Right cardiac atrium (tissue), 5 donors: ENCODE measurements at regions not wholly inside any gene's neighbourhood (a gene's known extent, or its start where the extent isn't known, plus 50 kb on each side); places are given as distances from the start of the nearest gene placed in this dataset.
"Not testable (repeated sequence)": the region's sequence is repeated elsewhere in the genome, so short reads cannot be mapped to it uniquely, and the experiment has no call there.

ENCODE experiments used
- ATAC-seq, 2 donors: fragments of 200-7000 bp; cut with Tn5 transposase; one replicate each; pipeline versions ENCODE4 v1.8.0 to v1.9.1; 2020; ENCODE audit warnings: moderate library complexity in 2 of 2, mild to moderate bottlenecking in 1 of 2
- DNase-seq, 3 donors: peaks; one replicate each; pipeline ENCODE4 v3.0.0-alpha.2; 2020
- H3K27ac ChIP-seq: one replicate; pipeline ENCODE4 v1.5.1; 2013; ENCODE audit warnings: mild to moderate bottlenecking, low read length, control low read depth, moderate library complexity
- H3K27me3 ChIP-seq: one replicate; pipeline ENCODE4 v1.6.1; 2013; ENCODE audit not compliant: control insufficient read depth, insufficient read depth
- H3K4me1 ChIP-seq: one replicate; pipeline ENCODE4 v1.6.1; 2013; ENCODE audit warnings: low read length; ENCODE audit not compliant: control insufficient read depth, insufficient read depth
- H3K4me3 ChIP-seq: one replicate; pipeline ENCODE4 v1.5.1; 2013; ENCODE audit warnings: low read length, control low read depth
- H3K9me3 ChIP-seq: one replicate; pipeline ENCODE4 v1.6.1; 2013; ENCODE audit warnings: low read length; ENCODE audit not compliant: control insufficient read depth
- WGBS: extraction: QIAGEN DNeasy Blood & Tissue Kit; methylation state at CpG from one replicate; pipeline ENCODE4 v1.1.7; 2013; 5-methylcytosine and 5-hydroxymethylcytosine counted together
- intact Hi-C, 4 donors: fragments of 100-400 bp; cut with DNase I; formaldehyde crosslinking; loops; one replicate each; pipeline versions ENCODE4 v1.11.0 to v1.14.0; 2022 to 2023
- donor health status: healthy with polysubstance abuse.
- donor health status: DM: no; HTN: yes; CAD: no.
- donor health status: DM: no; HTN: no; CAD: no.
- donor health status: DM: no; HTN: yes; CAD: no; lungs with severe emphysema.
- donor health status: DM: yes; HTN: yes; CAD: no.

DNA sequence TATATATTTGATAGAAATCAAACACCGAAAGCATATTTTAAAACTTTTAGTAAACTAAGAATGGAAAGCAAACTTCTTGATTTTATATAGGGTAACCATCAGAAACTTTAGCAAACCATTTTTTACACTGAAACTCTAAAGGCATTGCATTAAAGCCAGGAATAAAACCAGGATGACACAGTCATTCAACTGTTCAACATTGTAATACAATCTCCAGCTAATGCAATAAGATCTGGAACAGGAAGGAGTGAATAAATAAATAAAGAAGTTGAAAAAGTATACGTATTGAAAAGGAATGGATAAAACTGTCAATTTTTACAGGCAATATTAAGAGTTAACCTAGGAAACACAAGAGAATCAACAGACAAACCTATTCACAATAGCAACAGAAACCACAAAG lies 181.9 kb upstream of the TTC14 start:
- Histone ChIP-seq H3K9me3 (no peaks in the 10 kb centered on the region), H3K27me3 (no peaks in the 10 kb centered on the region), H3K4me3 (no peak overlapping the region), H3K27ac (no peak overlapping the region), H3K4me1 (no peaks in the 10 kb centered on the region)
- DNase-seq (no peak), ATAC-seq (no peak)
- 77% methylated on average over 2 of the region's 2 CpGs for WGBS
- intact Hi-C loops, result no loop called here

DNA sequence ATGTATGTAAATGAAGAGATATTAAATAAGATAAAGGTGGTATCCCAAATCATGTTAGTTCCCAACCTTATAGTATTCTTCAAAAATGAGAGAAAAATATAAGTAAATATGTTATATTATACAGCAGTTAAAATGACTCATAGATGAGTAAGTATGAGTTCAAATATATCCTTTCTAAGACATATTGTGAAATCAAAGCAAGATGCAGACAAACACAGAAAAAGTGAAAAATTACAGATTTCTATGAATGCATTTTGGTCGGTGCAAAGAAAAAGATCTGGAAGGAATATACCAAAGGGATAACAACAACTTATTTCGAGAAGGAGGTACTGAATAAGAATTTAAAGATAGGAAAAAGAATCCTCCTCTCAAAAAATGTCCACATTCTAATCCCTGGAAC lies 181.2 kb upstream of the TTC14 start:
- ATAC-seq, result no peak
- intact Hi-C loops, result no loop called here
- Histone ChIP-seq H3K4me1 (no peaks in the 10 kb centered on the region), H3K27ac (no peak overlapping the region), H3K27me3 (no peaks in the 10 kb centered on the region), H3K9me3 (no peaks in the 10 kb centered on the region), H3K4me3 (no peak overlapping the region)
- no peak for DNase-seq
- WGBS, result 75% methylated on average over 2 of the region's 2 CpGs

DNA sequence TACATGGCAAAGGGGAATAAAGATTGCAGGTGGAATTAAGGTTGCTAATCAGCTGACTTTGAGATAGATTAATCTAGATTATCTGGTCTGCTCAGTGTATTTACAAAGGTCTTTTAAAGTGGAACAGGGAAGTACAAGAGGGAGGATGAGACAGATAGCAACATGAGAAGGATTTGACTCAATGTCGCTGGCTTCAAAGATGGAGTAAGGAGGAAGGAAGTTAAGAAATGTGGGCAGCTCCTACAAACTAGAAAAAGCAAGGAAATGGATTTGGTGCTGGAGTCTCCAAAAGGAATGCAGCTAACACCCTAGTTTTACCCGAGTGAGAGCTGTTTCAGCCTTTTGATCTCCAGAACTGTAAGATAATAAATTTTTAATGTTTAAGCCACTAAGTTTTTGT lies 180.7 kb upstream of the TTC14 start:
- intact Hi-C loops, result no loop called here
- WGBS, result 36% methylated on average over 2 of the region's 2 CpGs
- H3K4me1 ChIP-seq, result no peaks in the 10 kb centered on the region

DNA sequence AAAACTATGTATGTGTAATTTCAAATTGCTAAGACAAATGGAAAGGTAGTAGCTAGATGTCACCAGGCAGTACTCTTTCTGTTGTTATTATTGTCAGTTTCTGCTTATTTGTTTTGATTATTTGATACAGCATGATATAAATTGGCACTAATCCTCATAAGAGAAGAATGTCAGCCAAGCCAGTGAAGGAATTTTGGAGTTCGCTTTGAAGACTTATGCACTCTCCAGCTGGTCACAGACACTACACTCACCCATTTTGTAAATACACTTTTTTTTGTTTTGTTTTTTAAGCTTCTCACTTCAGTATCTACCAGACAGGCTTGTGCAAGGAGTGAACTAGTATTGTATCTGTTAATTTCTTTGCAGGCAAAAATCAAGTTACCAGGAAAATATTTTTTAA lies 180.2 kb upstream of the TTC14 start:
- 63% methylated on average over 1 of the region's 1 CpG for WGBS
- no peaks in the 10 kb centered on the region for H3K27me3 ChIP-seq
- H3K9me3 ChIP-seq, result no peaks in the 10 kb centered on the region
- intact Hi-C loops, result no loop called here
- H3K4me1 ChIP-seq, result no peaks in the 10 kb centered on the region
- DNase-seq (no peak), ATAC-seq (no peak)
- H3K4me3 ChIP-seq, result no peak overlapping the region
- no peak overlapping the region for H3K27ac ChIP-seq

More for the DNA sequence above, 180.7 kb upstream of the TTC14 start:
- ATAC-seq (no peak), DNase-seq (no peak)
- H3K27ac ChIP-seq, result no peak overlapping the region
- H3K4me3 ChIP-seq, result no peak overlapping the region
- no peaks in the 10 kb centered on the region for H3K9me3 ChIP-seq
- no peaks in the 10 kb centered on the region for H3K27me3 ChIP-seq

DNA sequence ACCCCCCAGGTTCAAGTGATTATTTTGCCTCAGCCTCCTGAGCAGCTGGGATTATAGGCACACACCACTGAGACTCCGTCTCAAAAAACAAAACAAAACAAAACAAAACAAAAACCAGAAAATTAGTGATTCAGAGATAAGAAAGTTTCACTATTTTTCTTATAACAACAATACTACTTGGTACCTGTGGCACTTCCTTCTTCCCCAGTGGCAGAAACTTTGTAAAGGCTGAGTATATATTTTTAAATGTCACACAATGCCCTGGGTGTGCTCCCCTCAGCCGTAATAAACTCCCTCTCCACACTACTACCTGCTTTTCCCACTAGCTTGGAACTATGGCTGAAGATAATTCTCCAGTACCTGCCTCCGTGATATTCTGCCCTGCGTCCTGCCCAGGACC lies 177.7 kb upstream of the TTC14 start:
- H3K27me3 ChIP-seq, H3K4me3 ChIP-seq, ATAC-seq, H3K9me3 ChIP-seq, intact Hi-C loops, H3K4me1 ChIP-seq, H3K27ac ChIP-seq, DNase-seq: not testable (repeated sequence)
- 83% methylated on average over 4 of the region's 4 CpGs for WGBS

DNA sequence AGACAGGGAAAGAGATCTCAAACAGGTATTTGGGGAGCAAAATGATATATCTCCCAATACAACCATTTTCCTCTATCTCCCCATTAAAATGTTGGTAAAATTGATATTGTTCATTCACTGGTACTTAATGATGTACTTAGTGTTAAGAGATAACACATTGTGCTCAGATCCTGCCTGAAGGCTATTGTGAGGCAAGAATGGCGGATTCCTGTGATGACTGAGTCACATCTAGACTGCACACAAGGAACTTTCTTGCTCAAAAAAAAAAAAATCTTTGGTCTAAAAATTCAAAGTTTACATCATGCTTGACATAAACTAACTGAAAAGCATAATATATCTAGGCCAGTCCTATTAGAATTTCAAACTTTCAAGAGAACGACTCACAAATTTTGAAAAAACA lies 171.1 kb upstream of the TTC14 start:
- Histone ChIP-seq H3K9me3 (no peaks in the 10 kb centered on the region), H3K4me1 (no peaks in the 10 kb centered on the region), H3K27me3 (no peaks in the 10 kb centered on the region), H3K27ac (no peak overlapping the region), H3K4me3 (no peak overlapping the region)
- intact Hi-C loops, result no loop called here
- DNase-seq, result no peak
- ATAC-seq, result no peak
- WGBS, result 65% methylated on average over 2 of the region's 2 CpGs

DNA sequence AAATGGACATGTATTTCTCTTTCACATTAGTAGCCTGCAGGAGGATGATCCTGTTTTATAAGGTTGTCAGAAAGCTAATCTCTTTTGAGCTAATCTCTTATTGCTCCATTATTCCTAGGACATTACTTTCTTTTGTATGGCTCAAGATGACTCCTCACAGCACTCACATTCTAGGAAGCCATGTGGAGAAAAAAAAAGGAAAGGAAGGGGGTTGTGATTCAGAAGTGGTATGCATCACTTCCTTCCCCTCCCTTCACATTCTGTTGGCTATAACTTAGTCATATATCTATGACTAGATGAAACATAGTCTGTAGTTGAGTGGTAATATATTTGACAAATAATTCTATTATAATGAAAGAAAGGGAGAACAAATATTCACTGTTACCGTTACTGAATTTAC lies 168.8 kb upstream of the TTC14 start:
- ATAC-seq, result no peak

DNA sequence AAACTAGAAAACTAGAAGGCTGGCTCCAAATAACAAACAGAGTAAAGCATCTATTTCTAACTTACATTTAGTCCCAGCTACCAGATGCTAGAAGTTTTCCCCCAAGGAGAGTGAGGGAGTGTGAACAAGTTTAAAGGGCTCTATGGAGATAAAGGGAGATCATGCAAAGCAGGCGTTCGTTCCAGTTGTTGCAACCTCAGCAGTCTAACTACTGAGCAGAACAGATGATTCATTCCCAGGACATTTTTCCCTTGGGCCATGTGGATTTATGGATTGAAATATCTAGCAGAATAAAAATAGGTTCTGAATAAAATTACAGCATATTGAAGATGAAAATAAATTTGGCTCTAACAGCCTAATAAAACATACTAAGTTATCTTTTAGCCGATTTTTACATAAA lies 154.8 kb upstream of the TTC14 start:
- WGBS, result 66% methylated on average over 3 of the region's 3 CpGs
- DNase-seq, result no peak
- Histone ChIP-seq H3K9me3 (no peaks in the 10 kb centered on the region), H3K4me3 (no peak overlapping the region), H3K27me3 (no peaks in the 10 kb centered on the region), H3K27ac (no peak overlapping the region), H3K4me1 (no peaks in the 10 kb centered on the region)
- intact Hi-C loops, result no loop called here
- no peak for ATAC-seq

More for the DNA sequence above, 168.8 kb upstream of the TTC14 start:
- no peak overlapping the region for H3K27ac ChIP-seq
- no peak for DNase-seq
- H3K27me3 ChIP-seq, result no peaks in the 10 kb centered on the region
- no peak overlapping the region for H3K4me3 ChIP-seq
- H3K4me1 ChIP-seq, result no peaks in the 10 kb centered on the region
- H3K9me3 ChIP-seq, result no peaks in the 10 kb centered on the region
- WGBS, result 92% methylated on average over 1 of the region's 1 CpG
- intact Hi-C loops, result no loop called here

DNA sequence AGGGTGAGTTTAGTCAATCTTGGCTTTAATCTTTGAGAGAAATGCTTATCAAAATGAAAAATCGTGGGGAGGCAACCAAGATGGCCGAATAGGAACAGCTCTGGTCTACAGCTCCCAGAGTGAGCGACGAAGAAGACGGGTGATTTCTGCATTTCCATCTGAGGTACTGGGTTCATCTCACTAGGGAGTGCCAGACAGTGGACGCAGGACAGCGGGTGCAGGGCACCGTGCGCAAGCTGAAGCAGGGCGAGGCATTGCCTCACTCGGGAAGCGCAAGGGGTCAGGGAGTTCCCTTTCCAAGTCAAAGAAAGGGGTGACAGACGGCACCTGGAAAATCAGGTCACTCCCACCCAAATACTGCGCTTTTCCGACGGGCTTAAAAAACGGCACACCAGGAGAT lies 153.6 kb upstream of the TTC14 start:
- H3K4me3 ChIP-seq, H3K9me3 ChIP-seq, H3K27me3 ChIP-seq, H3K4me1 ChIP-seq, H3K27ac ChIP-seq, ATAC-seq, DNase-seq, intact Hi-C loops: not testable (repeated sequence)
- WGBS, result 89% methylated on average over 17 of the region's 17 CpGs

DNA sequence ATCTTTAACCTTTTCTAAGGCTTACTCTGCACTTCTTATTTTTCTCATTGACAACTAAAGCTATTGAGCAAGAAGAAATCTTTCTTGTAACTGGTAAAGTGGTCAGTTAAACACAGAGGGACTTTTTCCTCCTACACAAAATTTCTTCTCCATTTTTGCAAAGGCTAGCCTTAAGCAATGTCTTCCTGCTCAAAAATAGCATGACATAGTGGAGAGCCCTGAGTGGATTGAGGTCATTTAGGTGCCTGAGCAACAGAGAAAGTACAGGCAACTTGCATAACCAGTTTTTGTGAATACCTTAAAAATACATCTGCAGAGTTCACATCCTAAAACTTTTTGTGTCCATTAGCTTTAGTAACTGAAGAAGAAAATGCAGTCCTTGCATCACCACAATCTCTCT lies 144.7 kb upstream of the TTC14 start:
- H3K27me3 ChIP-seq, result no peaks in the 10 kb centered on the region
- H3K9me3 ChIP-seq, result no peaks in the 10 kb centered on the region
- ATAC-seq, result no peak
- no peaks in the 10 kb centered on the region for H3K4me1 ChIP-seq
- H3K27ac ChIP-seq, result no peak overlapping the region
- DNase-seq, result no peak
- H3K4me3 ChIP-seq, result no peak overlapping the region
- intact Hi-C loops, result no loop called here

DNA sequence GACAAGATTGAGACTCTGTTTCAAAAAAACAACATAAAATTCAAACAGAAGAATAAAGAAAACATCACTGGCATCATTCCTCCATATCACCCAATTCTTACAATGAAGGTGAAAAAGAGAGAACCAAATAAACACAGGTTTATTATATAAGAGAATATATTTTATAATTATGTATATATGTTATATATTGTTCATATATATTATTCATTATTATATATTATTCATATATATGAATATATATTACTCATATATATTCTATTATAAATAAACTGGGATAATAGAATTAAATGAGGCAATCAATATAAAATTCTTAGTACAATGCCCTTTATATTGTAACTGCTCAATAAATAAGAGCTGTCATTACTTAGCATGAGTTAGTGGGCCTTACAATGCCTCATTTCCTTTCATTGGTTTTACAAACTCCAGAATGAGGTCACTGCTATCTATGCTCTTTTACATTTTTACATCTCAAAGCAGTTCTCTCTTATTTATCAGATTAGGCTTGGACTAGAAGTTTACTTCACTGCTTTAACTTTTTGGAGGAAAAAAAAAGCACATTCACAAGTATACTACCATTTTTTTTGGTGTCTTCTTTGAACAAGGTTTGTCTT lies 135.5 kb upstream of the TTC14 start:
- Histone ChIP-seq H3K9me3 (no peaks in the 10 kb centered on the region), H3K4me1 (no peaks in the 10 kb centered on the region), H3K27me3 (no peaks in the 10 kb centered on the region), H3K4me3 (no peak overlapping the region), H3K27ac (no peak overlapping the region)
- intact Hi-C loops, result no loop called here
- DNase-seq, result no peak
- no peak for ATAC-seq

DNA sequence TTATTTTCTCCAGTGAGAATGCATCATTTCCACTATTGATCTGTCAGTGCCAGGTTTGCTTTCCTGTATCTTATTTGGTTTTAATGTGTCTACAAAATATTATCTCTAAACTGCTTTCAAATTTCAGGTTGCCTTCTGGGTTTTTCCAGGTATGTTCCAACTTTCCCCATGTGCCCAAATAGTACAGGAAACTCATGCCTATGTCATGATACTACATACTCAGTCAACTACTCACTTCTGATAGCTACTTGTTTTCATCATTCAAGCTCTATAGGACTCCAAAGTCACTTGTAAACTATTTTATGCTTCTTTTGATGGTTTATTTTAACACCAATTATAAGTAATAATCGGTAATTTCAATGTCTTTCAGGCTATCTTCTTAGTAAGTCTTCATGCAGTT lies 134.8 kb upstream of the TTC14 start:
- H3K4me3 ChIP-seq, result no peak overlapping the region
- WGBS, result 70% methylated on average over 1 of the region's 1 CpG
- intact Hi-C loops, result no loop called here
- H3K4me1 ChIP-seq, result no peaks in the 10 kb centered on the region
- no peaks in the 10 kb centered on the region for H3K9me3 ChIP-seq
- ATAC-seq, result no peak
- H3K27ac ChIP-seq, result no peak overlapping the region
- no peaks in the 10 kb centered on the region for H3K27me3 ChIP-seq
- no peak for DNase-seq
